Lower leg skin (tissue), 3 donors: ENCODE measurements at regions not wholly inside any gene's neighbourhood (a gene's known extent, or its start where the extent isn't known, plus 50 kb on each side); places are given as distances from the start of the nearest gene placed in this dataset.

Source experiments
- POLR2A ChIP-seq, 2 donors: fragments of 450-650 bp; IDR thresholded peaks; one replicate each; pipeline ENCODE4 v1.6.1; 2016 to 2017; ENCODE audit warnings: antibody characterized with exemption in 2 of 2, mild to moderate bottlenecking in 1 of 2, moderate library complexity in 1 of 2
- TF ChIP-seq, protein P1 (sequence below), 3 donors: fragments of 450-650 bp; IDR thresholded peaks; one replicate each; pipeline ENCODE4 v1.5.1; 2016; ENCODE audit warnings: antibody characterized with exemption in 3 of 3, mild to moderate bottlenecking in 3 of 3, moderate library complexity in 2 of 3

DNA sequence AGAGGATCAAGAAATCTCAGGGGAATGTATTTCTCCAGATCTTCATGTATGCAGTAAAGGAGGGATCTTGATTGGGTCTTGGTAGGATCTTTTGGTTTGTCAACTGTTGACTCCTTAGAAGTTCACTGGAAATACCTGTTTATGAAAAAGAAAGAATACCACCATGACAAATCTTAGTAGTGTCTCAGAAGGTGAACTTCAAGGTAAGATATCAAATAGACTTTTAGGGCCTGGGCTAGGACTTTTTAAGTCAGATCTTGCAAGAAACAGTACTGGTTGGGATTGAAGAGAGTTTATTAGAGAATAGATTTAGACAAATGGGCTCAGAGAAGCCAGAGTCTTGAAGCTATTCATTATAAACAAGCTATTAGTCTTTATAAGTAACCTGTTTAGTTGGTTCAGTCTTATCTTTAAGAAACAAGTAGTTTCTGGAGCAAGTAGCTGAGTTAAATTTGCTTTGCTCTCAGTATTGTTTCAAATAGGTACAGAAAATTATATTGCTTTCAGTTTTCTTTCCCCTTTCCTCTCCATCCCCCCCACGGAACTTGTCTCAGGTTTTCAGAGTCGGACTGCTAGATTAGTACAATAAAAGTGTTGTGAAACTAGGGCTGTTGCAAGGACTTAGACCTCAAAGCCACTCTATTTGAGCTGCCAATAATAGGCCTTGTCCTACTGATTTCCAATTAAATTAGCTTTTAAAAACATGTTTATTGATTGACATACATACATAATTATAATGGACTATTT is 529.1 kb upstream of the CITED2 start:
- TF ChIP-seq, protein P1, sequence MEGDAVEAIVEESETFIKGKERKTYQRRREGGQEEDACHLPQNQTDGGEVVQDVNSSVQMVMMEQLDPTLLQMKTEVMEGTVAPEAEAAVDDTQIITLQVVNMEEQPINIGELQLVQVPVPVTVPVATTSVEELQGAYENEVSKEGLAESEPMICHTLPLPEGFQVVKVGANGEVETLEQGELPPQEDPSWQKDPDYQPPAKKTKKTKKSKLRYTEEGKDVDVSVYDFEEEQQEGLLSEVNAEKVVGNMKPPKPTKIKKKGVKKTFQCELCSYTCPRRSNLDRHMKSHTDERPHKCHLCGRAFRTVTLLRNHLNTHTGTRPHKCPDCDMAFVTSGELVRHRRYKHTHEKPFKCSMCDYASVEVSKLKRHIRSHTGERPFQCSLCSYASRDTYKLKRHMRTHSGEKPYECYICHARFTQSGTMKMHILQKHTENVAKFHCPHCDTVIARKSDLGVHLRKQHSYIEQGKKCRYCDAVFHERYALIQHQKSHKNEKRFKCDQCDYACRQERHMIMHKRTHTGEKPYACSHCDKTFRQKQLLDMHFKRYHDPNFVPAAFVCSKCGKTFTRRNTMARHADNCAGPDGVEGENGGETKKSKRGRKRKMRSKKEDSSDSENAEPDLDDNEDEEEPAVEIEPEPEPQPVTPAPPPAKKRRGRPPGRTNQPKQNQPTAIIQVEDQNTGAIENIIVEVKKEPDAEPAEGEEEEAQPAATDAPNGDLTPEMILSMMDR (IDR thresholded peaks at IDR 0.05): no peak
- TF ChIP-seq POLR2A (IDR thresholded peaks at IDR 0.05): no peak
